ENCODE measurements at regions not wholly inside any gene's neighbourhood (a gene's known extent, or its start where the extent isn't known, plus 50 kb on each side); places are given as distances from the start of the nearest gene placed in this dataset.

GRCh38 chr4:56155432-56155831 is 206.7 kb downstream of the CEP135 start:
- DNase-seq (ENCODE audit: extremely low spot score, unreplicated experiment) = no peak
- Mint-ChIP-seq H3K4me1 (ENCODE audit: unreplicated experiment) (no peaks in the 10 kb centered on the region), H3K36me3 (ENCODE audit: unreplicated experiment) (no peaks in the 10 kb centered on the region), H3K27me3 (ENCODE audit: unreplicated experiment) (no peaks in the 10 kb centered on the region), H3K9me3 (ENCODE audit: unreplicated experiment) (no peaks in the 10 kb centered on the region), H3K4me3 (ENCODE audit: unreplicated experiment) (no peak overlapping the region), H3K27ac (ENCODE audit: unreplicated experiment) (no peak overlapping the region)
- no peak for TF ChIP-seq CTCF (IDR thresholded peaks at IDR 0.05)

GRCh38 chr4:56149591-56149990 is 200.8 kb downstream of the CEP135 start:
- peaks cover 12% of the 10 kb centered on the region for H3K4me1 Mint-ChIP-seq (ENCODE audit: unreplicated experiment)
- no peaks in the 10 kb centered on the region for H3K27me3 Mint-ChIP-seq (ENCODE audit: unreplicated experiment)
- DNase-seq (ENCODE audit: extremely low spot score, unreplicated experiment) = no peak
- H3K27ac Mint-ChIP-seq (ENCODE audit: unreplicated experiment) = no peak overlapping the region
- no peak overlapping the region for H3K4me3 Mint-ChIP-seq (ENCODE audit: unreplicated experiment)
- no peaks in the 10 kb centered on the region for H3K9me3 Mint-ChIP-seq (ENCODE audit: unreplicated experiment)
- TF ChIP-seq CTCF (IDR thresholded peaks at IDR 0.05) = no peak
- H3K36me3 Mint-ChIP-seq (ENCODE audit: unreplicated experiment) = no peaks in the 10 kb centered on the region

GRCh38 chr4:56148428-56148827 is 199.7 kb downstream of the CEP135 start:
- Mint-ChIP-seq H3K4me1 (ENCODE audit: unreplicated experiment) (peaks cover 12% of the 10 kb centered on the region), H3K27ac (ENCODE audit: unreplicated experiment) (no peak overlapping the region), H3K27me3 (ENCODE audit: unreplicated experiment) (peaks cover 5% of the 10 kb centered on the region), H3K9me3 (ENCODE audit: unreplicated experiment) (no peaks in the 10 kb centered on the region), H3K4me3 (ENCODE audit: unreplicated experiment) (no peak overlapping the region), H3K36me3 (ENCODE audit: unreplicated experiment) (no peaks in the 10 kb centered on the region)
- no peak for TF ChIP-seq CTCF (IDR thresholded peaks at IDR 0.05)
- no peak for DNase-seq (ENCODE audit: extremely low spot score, unreplicated experiment)

- Mint-ChIP-seq H3K4me1 (ENCODE audit: unreplicated experiment) (peaks cover 12% of the 10 kb centered on the region), H3K4me3 (ENCODE audit: unreplicated experiment) (no peak overlapping the region), H3K9me3 (ENCODE audit: unreplicated experiment) (no peaks in the 10 kb centered on the region), H3K27me3 (ENCODE audit: unreplicated experiment) (peaks cover 5% of the 10 kb centered on the region), H3K27ac (ENCODE audit: unreplicated experiment) (peak overlapping the region; percentile 42), H3K36me3 (ENCODE audit: unreplicated experiment) (no peaks in the 10 kb centered on the region)
- no peak for TF ChIP-seq CTCF (IDR thresholded peaks at IDR 0.05)
- DNase-seq (ENCODE audit: extremely low spot score, unreplicated experiment) = no peak
Observed at GRCh38 chr4:56147371-56147770, 198.6 kb downstream of the CEP135 start.

GRCh38 chr4:56146956-56147355 is 198.2 kb downstream of the CEP135 start:
- no peak overlapping the region for H3K27ac Mint-ChIP-seq (ENCODE audit: unreplicated experiment)
- no peak for DNase-seq (ENCODE audit: extremely low spot score, unreplicated experiment)
- peaks cover 12% of the 10 kb centered on the region for H3K4me1 Mint-ChIP-seq (ENCODE audit: unreplicated experiment)
- H3K36me3 Mint-ChIP-seq (ENCODE audit: unreplicated experiment) = no peaks in the 10 kb centered on the region
- no peaks in the 10 kb centered on the region for H3K9me3 Mint-ChIP-seq (ENCODE audit: unreplicated experiment)
- no peak overlapping the region for H3K4me3 Mint-ChIP-seq (ENCODE audit: unreplicated experiment)
- peaks cover 5% of the 10 kb centered on the region for H3K27me3 Mint-ChIP-seq (ENCODE audit: unreplicated experiment)
- no peak for TF ChIP-seq CTCF (IDR thresholded peaks at IDR 0.05)

Data from osteocyte (in vitro differentiated cells).